ENCODE measurements at regions not wholly inside any gene's neighbourhood (a gene's known extent, or its start where the extent isn't known, plus 50 kb on each side); places are given as distances from the start of the nearest gene placed in this dataset. TPM values are rescaled to one million over a fixed set of nuclear protein-coding genes. Genes with fewer than 3 reads are reported as not detected.

- no peaks in the 10 kb centered on the region for H3K27me3 ChIP-seq (ENCODE audit: insufficient read depth, poor library complexity, severe bottlenecking)
- TF ChIP-seq GABPA (IDR thresholded peaks at IDR 0.05; ENCODE audit: low read depth) (no peak), POLR2AphosphoS5 (IDR thresholded peaks at IDR 0.05; ENCODE audit: low read depth) (no peak), SPI1 (IDR thresholded peaks at IDR 0.05; ENCODE audit: borderline replicate concordance, low read depth) (no peak), CTCF (IDR thresholded peaks at IDR 0.05; ENCODE audit: insufficient read depth, low read length) (no peak), REST (IDR thresholded peaks at IDR 0.05; ENCODE audit: insufficient replicate concordance, low read depth) (no peak)
- H3K27ac ChIP-seq (replicated peaks) = no peak overlapping the region
Measured at GRCh38 chr14:50058113-50058512, 58.3 kb downstream of the VCPKMT start.

More at GRCh38 chr14:50058113-50058512, 58.3 kb downstream of the VCPKMT start:
- no peak overlapping the region for H3K4me3 ChIP-seq (replicated peaks; ENCODE audit: insufficient read depth, low read length)
- DNase-seq (ENCODE audit: low read depth in 1 of 2, low spot score in 1 of 2) = no peak

Small RNA genes in the stretch of these regions (microRNA-seq; reads per million reads assigned to microRNA genes)
- not detected for gene MIR6076
